Epithelial cell of esophagus (primary cell): ENCODE measurements at regions not wholly inside any gene's neighbourhood (a gene's known extent, or its start where the extent isn't known, plus 50 kb on each side); places are given as distances from the start of the nearest gene placed in this dataset.
A peak's percentile ranks its signal among the peaks of the same experiment; 100 is the strongest.
"Not testable (repeated sequence)": the region's sequence is repeated elsewhere in the genome, so short reads cannot be mapped to it uniquely, and the experiment has no call there.

ENCODE experiments used
- DNase-seq: peaks from one replicate; pipeline ENCODE4 v3.0.0; 2010; ENCODE audit warnings: low read depth
- H3K4me3 ChIP-seq: 2 replicates; pipeline ENCODE4 v1.5.1; 2011; ENCODE audit warnings: mild to moderate bottlenecking, low read length, control low read depth
- TF ChIP-seq, protein P1 (sequence below): IDR thresholded peaks from 2 replicates; pipeline ENCODE4 v1.5.1; 2011; ENCODE audit warnings: low read depth, mild to moderate bottlenecking, low read length, control low read depth, inconsistent platforms; ENCODE audit not compliant: insufficient read depth; ENCODE audit errors: missing control alignments

DNA sequence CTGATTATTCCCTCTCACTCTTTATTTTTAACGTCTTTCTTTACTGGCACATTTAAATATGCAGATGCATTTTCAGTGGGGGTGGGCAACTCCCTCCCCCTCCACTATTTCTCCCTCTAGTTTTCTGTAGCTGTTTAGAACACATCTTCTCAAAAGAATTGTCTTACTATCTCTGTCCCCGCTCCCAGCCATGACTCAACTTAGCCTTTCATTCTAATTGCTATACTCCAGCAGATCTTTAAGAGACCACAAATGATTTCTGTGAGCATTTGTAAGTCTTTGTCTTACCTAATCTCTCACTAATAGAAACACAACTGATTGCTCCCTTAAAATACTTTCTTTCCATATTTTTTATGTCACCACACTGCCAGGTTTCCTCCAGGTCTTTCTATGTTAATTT, 350.9 kb downstream of the SPRY2 start:
- TF ChIP-seq, protein P1, sequence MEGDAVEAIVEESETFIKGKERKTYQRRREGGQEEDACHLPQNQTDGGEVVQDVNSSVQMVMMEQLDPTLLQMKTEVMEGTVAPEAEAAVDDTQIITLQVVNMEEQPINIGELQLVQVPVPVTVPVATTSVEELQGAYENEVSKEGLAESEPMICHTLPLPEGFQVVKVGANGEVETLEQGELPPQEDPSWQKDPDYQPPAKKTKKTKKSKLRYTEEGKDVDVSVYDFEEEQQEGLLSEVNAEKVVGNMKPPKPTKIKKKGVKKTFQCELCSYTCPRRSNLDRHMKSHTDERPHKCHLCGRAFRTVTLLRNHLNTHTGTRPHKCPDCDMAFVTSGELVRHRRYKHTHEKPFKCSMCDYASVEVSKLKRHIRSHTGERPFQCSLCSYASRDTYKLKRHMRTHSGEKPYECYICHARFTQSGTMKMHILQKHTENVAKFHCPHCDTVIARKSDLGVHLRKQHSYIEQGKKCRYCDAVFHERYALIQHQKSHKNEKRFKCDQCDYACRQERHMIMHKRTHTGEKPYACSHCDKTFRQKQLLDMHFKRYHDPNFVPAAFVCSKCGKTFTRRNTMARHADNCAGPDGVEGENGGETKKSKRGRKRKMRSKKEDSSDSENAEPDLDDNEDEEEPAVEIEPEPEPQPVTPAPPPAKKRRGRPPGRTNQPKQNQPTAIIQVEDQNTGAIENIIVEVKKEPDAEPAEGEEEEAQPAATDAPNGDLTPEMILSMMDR, result no peak
- no peak for DNase-seq
- H3K4me3 ChIP-seq, result no peak overlapping the region

DNA sequence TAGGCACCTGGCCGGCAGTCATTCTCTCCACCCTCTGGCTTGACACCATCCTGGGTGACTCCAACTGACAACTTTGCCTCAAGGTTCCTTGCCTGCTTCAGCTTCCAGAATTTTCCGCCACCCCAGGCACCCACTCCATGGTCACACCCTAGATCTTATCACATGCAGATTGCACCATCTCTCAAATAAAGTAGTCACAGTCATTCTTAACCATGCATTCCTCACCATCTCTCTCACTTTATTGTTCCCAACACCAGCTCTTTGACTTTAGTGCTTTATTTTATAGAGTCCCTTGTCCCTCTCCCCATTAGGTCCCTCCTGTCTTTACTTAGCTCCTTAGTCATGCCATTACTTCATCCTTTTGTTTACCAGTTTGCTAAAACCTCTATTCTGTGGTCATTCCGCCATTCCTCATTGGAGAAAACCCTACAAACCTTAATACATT, 351.7 kb downstream of the SPRY2 start:
- TF ChIP-seq, protein P1, result no peak
- H3K4me3 ChIP-seq, result no peak overlapping the region
- peak; percentile 62 for DNase-seq

DNA sequence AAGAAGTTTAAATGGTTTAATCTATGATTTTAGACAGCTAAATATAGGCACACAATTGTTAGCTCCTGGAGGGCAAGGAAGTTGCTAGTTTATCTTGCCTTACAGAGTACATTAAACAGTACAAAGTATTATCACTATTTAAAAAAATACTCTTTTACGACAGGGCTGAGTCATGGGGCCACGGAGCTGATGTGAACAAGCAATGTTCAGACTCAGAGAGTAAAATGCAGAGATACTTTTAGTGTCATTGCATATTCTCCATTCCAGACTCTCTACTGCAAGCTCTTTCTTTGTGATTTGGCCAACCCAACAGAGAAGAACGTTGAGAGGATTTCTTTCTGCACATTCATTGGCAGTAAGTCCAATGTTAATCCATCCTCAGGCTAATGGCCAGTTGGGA, 352.4 kb downstream of the SPRY2 start:
- no peak overlapping the region for H3K4me3 ChIP-seq
- TF ChIP-seq, protein P1, result no peak
- DNase-seq, result peak; percentile 61

DNA sequence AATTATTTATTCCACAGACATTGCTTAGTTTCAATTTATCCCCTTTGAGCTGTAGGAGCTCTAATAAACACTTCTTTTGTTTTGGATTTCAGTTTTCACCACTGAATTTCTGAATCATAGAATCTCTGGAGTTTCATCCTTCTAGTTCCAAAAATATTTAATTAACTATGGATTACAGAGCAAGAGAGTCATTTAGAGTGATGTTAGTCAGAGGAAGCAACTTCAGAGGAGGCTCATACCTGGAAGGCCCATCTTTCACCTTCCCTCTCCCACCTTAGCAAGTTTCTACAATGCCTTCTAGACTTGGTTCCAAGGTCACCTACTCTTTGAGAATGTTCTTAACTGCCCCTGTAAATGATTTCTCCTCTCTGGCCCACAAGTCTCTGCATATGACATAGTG, 353.2 kb downstream of the SPRY2 start:
- peak; percentile 62 for DNase-seq
- TF ChIP-seq, protein P1, result no peak
- H3K4me3 ChIP-seq, result no peak overlapping the region

DNA sequence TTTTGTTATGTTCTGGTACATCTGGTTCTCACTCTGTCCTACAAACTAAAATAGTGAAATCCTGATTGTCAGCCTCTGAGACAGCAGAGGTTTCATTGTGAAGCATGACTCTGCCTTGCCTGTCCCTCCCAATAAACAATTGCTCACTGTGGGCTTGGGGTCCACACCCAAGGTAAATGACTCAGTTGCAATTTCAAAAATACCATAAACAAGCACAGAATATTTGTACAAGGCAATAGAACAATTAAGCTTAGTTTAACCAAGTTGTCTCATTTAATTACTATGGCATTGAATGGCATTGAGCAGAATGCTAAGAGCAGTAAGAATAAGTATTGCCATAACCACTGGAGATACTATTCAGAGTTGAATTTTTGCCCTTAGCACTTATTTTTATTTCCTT, 353.6 kb downstream of the SPRY2 start:
- H3K4me3 ChIP-seq, result no peak overlapping the region
- DNase-seq, result peak; percentile 88
- TF ChIP-seq, protein P1, result no peak

DNA sequence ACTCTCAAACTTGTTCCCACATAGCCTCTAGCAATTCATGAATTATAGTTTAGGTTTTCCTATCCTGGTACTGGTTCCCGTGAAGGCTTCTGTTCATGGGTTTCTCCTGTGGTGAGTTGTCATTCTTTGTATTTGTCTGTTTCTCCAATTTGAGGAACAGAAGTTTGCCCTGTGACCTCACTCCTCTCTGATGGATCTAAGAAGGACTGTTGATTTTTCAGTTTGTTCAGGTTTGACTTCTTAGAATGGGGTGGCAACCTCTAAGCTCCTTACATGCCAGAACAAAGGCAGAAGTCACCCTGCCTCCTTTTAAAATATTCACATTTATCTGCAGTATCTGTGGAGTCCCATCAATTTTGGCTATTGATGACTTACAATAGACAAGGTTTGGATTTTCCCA, 354.0 kb downstream of the SPRY2 start:
- TF ChIP-seq, protein P1, result no peak
- no peak overlapping the region for H3K4me3 ChIP-seq
- DNase-seq, result peak; percentile 51

DNA sequence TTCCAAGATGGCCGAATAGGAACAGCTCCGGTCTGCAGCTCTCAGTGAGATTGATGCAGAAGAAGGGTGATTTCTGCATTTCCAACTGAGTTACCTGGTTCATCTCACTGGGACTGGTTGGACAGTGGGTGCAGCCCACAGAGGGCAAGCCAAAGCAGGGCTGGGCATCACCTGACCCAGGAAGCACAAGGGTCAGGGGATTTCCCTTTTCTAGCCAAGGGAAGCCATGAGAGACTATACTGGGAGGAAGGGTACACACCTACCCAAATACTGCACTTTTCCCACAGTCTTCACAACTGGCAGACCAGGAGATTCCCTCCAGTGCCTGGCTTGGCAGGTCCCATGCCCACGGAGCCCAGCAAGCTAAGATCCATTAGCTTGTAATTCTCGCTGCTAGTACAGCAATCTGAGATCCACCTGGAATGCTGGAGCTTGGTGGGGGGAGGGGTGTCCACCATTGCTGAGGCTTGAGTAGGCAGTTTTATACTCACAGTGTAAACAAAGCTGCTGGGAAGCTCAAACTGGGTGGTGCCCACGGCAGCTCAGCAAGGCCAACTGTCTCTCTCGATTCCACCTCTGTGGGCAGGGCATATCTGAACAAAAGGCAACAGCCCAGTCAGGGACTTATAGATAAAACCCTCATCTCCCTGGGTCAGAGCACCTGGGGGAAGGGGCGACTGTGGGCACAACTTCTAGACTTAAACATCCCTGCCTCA, 365.8 kb downstream of the SPRY2 start:
- DNase-seq, result peak; percentile 47
- H3K4me3 ChIP-seq, result not testable (repeated sequence)
